ENCODE measurements at regions not wholly inside any gene's neighbourhood (a gene's known extent, or its start where the extent isn't known, plus 50 kb on each side); places are given as distances from the start of the nearest gene placed in this dataset.
A peak's percentile ranks its signal among the peaks of the same experiment; 100 is the strongest.

GRCh38 chr2:238726670-238727584 is 121.0 kb upstream of the TWIST2 start:
- no peak overlapping the region for H3K4me3 ChIP-seq (ENCODE audit: low read depth, low read length)
- DNase-seq (ENCODE audit: low read depth), result no peak
- TF ChIP-seq, protein P1, sequence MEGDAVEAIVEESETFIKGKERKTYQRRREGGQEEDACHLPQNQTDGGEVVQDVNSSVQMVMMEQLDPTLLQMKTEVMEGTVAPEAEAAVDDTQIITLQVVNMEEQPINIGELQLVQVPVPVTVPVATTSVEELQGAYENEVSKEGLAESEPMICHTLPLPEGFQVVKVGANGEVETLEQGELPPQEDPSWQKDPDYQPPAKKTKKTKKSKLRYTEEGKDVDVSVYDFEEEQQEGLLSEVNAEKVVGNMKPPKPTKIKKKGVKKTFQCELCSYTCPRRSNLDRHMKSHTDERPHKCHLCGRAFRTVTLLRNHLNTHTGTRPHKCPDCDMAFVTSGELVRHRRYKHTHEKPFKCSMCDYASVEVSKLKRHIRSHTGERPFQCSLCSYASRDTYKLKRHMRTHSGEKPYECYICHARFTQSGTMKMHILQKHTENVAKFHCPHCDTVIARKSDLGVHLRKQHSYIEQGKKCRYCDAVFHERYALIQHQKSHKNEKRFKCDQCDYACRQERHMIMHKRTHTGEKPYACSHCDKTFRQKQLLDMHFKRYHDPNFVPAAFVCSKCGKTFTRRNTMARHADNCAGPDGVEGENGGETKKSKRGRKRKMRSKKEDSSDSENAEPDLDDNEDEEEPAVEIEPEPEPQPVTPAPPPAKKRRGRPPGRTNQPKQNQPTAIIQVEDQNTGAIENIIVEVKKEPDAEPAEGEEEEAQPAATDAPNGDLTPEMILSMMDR (IDR thresholded peaks at IDR 0.05; ENCODE audit: insufficient read depth, low read depth, low read length), result no peak

DNA sequence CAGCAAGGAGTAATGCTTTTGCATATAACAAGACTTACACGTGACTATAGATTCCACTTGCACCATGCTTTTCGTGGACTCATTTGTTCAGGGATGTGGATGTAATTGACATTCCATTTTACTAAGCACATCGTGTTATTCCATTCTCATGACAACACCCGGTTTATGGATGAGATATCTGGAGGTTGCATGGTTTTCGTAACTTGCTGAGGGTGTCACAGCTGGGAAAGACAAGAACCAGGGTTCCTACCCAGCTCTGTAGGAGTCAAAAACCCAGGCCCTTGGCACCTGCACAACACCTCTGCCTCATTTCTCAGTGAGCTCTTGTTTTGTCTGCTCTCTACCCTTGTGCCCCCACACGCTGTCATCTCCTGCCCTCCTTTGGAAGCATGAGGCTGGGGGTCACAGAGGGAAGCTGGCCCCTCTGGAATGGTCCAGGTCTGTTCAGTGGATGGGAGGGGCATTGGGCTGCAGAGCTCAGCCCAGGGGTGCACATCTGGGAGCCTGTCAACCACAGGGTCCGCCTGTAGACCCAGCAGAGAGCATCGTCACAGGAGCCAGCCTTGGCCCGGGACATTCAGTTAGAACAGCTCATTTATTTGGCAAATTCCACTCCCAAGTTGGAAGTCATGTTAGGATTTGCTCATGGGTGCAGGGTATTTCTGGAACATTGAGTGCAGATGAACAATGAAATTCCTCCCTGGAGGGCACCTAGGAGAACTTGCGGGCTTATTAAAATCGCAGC is 120.1 kb upstream of the TWIST2 start:
- DNase-seq (ENCODE audit: low read depth), result peak; percentile 94
- TF ChIP-seq, protein P1 (IDR thresholded peaks at IDR 0.05; ENCODE audit: insufficient read depth, low read depth, low read length), result no peak
- H3K4me3 ChIP-seq (ENCODE audit: low read depth, low read length), result no peak overlapping the region

DNA sequence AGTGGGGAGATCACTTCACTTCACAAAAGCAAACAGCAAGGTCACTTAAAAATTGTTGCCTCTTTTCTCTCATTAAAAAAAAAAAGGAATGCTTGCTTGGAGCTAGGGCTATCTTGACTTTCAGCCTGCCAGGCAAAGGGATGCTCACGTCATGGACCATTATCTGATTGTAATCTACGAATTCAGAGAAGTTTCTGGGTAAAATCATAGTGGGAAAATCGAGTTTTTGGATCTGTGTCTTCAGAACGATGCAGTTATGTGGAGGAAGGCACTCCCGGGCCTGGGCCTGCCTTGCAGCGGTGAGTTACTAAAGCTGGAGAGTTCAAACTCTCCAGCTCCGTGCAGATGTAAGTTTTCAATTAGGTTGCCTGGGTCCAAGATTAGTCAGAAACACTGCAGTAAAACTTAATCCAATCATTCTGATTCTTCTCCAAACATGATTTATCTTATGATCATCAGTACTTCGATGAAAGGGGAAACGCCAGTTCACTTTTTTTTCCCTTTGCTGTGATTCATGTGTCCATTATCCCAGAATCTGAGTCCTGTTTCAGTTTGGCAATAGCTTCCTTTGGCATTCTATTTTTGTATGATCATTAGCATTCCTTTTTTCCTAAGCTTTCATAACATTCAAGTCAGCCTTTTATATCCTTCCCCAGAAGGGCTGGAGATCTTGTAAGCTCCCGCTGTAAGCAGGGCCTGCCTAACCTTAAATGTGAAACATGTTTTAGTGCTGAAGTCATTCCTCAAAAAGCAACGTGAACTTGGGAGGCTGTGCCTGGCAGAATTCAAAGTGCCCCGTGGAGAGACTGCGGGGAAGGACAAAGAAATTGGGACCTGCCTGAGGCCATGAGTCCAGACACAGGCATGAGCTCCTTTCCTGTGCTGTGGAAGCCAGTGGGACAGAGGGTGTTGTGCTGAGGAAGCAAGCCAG is 119.3 kb upstream of the TWIST2 start:
- peak; percentile 94 for DNase-seq (ENCODE audit: low read depth)
- TF ChIP-seq, protein P1 (IDR thresholded peaks at IDR 0.05; ENCODE audit: insufficient read depth, low read depth, low read length), result no peak
- no peak overlapping the region for H3K4me3 ChIP-seq (ENCODE audit: low read depth, low read length)

DNA sequence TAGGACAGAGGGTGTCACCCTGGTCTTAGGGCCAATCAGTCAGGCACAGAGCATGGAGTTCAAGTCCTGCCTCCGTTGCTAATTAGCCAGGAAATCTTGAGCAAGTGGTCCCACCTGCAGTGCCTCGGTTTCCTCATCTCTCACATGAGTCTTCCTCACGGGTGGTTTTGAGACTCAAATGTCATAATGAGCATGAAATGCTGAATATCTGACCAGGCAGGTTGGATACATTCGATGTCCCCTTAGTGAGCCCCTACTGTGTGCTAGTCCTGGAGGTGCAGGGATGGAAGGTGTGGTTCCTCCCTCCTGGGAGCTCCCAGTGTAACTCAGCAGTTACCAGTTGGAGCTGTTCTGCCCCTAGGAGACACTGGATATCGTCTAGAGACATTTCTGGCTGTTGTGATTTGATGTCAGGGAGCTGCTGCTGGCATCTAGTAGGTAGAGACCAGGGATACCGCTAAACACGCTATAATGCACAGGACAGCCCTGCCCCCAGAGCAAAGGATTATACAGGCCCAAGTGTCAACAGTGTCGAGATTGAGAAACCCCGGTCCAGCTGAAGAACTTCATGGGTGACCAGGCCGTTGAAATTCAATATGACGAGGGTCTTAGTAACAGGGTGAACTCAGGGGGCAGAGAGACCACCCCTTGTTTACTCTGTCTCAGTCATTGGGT is 118.5 kb upstream of the TWIST2 start:
- DNase-seq (ENCODE audit: low read depth), result no peak
- TF ChIP-seq, protein P1 (IDR thresholded peaks at IDR 0.05; ENCODE audit: insufficient read depth, low read depth, low read length), result no peak
- H3K4me3 ChIP-seq (ENCODE audit: low read depth, low read length), result no peak overlapping the region

- H3K4me3 ChIP-seq (ENCODE audit: low read depth, low read length), result no peak overlapping the region
- no peak for DNase-seq (ENCODE audit: low read depth)
- TF ChIP-seq, protein P1 (IDR thresholded peaks at IDR 0.05; ENCODE audit: insufficient read depth, low read depth, low read length), result no peak
Measured at GRCh38 chr2:238730001-238730669, 117.8 kb upstream of the TWIST2 start.

Data from fibroblast of villous mesenchyme (primary cell).